Panc1 (cell line): ENCODE measurements at regions not wholly inside any gene's neighbourhood (a gene's known extent, or its start where the extent isn't known, plus 50 kb on each side); places are given as distances from the start of the nearest gene placed in this dataset.
"Not testable (repeated sequence)": the region's sequence is repeated elsewhere in the genome, so short reads cannot be mapped to it uniquely, and the experiment has no call there.

Experiments
- ATAC-seq: fragments of 200-7000 bp; cut with Tn5 transposase; 2 replicates; pipeline ENCODE4 v1.9.1; 2020; ENCODE audit warnings: mild to moderate bottlenecking, moderate library complexity
- BruUV-seq: library from RNA; stranded (reverse); fragments of 400-500 nt; replicated peaks from 2 replicates; lab custom pipeline; 2021; lab: Mats Ljungman, UMichigan
- CTCF ChIA-PET: fragments of 300-600 bp; sonication (Branson Sonifier 250); formaldehyde crosslinking; loops from one replicate; lab custom pipeline; 2022; ENCODE audit warnings: antibody characterized with exemption; lab: Charles Lee
- POLR2A ChIA-PET: fragments of 300-600 bp; sonication (Branson Sonifier 250); formaldehyde crosslinking; loops from one replicate; lab custom pipeline; 2022; ENCODE audit warnings: antibody characterized with exemption; lab: Charles Lee
- DNase-seq: peaks from one replicate; pipeline ENCODE4 v3.0.0-alpha.2; 2010; ENCODE audit warnings: low read depth, low spot score
- H3K27ac ChIP-seq: 2 replicates; pipeline ENCODE4 v1.5.1; 2011; ENCODE audit warnings: mild to moderate bottlenecking, low read length, inconsistent platforms
- H3K27me3 ChIP-seq: fragments of 200-500 bp; sonication (Bioruptor generic); 2 replicates; pipeline ENCODE4 v1.6.0; 2014; ENCODE audit warnings: low read length, inconsistent platforms; ENCODE audit not compliant: control insufficient read depth, insufficient read depth
- H3K36me3 ChIP-seq: fragments of 200-500 bp; sonication (Bioruptor generic); 2 replicates; pipeline ENCODE4 v1.5.1; 2014; ENCODE audit warnings: inconsistent platforms, mild to moderate bottlenecking, low read length, moderate library complexity; ENCODE audit not compliant: control insufficient read depth, insufficient read depth
- H3K4me1 ChIP-seq: 2 replicates; pipeline ENCODE4 v1.5.1; 2011; ENCODE audit warnings: inconsistent platforms, mild to moderate bottlenecking, low read length, moderate library complexity; ENCODE audit not compliant: control insufficient read depth, insufficient read depth
- H3K4me3 ChIP-seq, 2 experiments: 2 replicates each; pipeline ENCODE4 v1.5.1; 2011 to 2012; ENCODE audit warnings: low read depth in 2 of 2, low read length in 2 of 2, mild to moderate bottlenecking in 2 of 2, inconsistent platforms in 1 of 2, moderate library complexity in 1 of 2
- H3K9me3 ChIP-seq: fragments of 200-500 bp; sonication (Bioruptor generic); 2 replicates; pipeline ENCODE4 v1.5.1; 2014; ENCODE audit warnings: low read depth, mild to moderate bottlenecking, inconsistent platforms, low read length, moderate library complexity; ENCODE audit not compliant: control insufficient read depth, insufficient read depth
- CTCF ChIP-seq: fragments of 450-650 bp; IDR thresholded peaks from 2 replicates; pipeline ENCODE4 v1.5.1; 2017; ENCODE audit warnings: mild to moderate bottlenecking
- POLR2AphosphoS5 ChIP-seq: IDR thresholded peaks from 2 replicates; pipeline ENCODE4 v1.6.1; 2012; ENCODE audit warnings: mild to moderate bottlenecking, low read depth, low read length, moderate library complexity
- REST ChIP-seq, 2 experiments: IDR thresholded peaks; 2 replicates each; pipeline ENCODE4 v1.6.1; 2011 to 2012; ENCODE audit warnings: low read depth in 2 of 2, control low read depth in 1 of 2, low read length in 1 of 2, mild to moderate bottlenecking in 1 of 2, moderate library complexity in 1 of 2; ENCODE audit not compliant: insufficient read depth in 1 of 2
- SIN3A ChIP-seq: IDR thresholded peaks from 2 replicates; pipeline ENCODE4 v1.6.1; 2012; ENCODE audit warnings: low read depth, mild to moderate bottlenecking, low read length, moderate library complexity, borderline replicate concordance; ENCODE audit not compliant: insufficient read depth
- TCF7L2 ChIP-seq: IDR thresholded peaks from 2 replicates; pipeline ENCODE4 v1.6.1; 2011; ENCODE audit warnings: mild to moderate bottlenecking, low read depth, low read length, inconsistent platforms
- in situ Hi-C: cut with HindIII; loops from 2 replicates; pipeline ENCODE4 v1.10.0; 2016; ENCODE audit warnings: low sequenced_read_pairs, low pct_unique_long_range_greater_than_20kb
- intact Hi-C: fragments of 100-400 bp; cut with micrococcal nuclease; formaldehyde crosslinking; loops from one replicate; pipeline ENCODE4 v1.10.0; 2022; ENCODE audit not compliant: unreplicated experiment

DNA sequence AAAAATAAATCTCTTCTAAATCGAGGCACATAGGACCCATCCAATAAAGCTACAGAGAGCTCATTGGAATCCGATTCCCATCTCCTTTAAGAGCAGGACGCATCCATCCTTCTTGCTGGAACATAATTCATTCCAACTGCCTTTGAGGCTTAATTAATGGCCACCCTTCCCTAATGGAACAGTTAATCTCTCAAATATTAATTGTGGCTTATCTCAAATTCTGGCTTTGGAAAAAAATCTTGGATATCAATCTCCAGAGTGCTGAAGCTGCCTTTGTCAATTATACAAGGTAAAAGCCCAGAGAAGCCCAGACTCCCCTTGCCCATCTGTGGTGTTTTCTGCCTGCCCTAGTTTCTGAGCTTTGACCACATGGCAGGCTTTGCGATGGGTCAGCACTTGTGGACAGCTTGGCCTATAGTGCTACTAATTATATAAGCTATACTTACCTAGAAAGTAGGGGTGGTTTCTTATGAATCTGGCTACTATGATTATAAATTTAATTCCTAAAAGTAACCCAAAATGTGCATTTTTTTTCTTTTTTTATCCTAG, 246.3 kb downstream of the NUAK1 start:
- no peak for DNase-seq
- no TSS peak for BruUV-seq
- no peaks in the 10 kb centered on the region for H3K27me3 ChIP-seq
- in situ Hi-C loops (no loop called here), intact Hi-C loops (no loop called here)
- no peaks in the 10 kb centered on the region for H3K9me3 ChIP-seq
- ChIA-PET POLR2A (no interaction called here), CTCF (no interaction called here)
- TF ChIP-seq TCF7L2 (no peak), SIN3A (no peak), POLR2AphosphoS5 (no peak), CTCF (no peak), REST (IDR thresholded peaks at IDR 0.05; ENCODE audit: insufficient read depth in 1 of 2, low read depth in 2 of 2, low read length in 1 of 2) (no peak)
- no peaks in the 10 kb centered on the region for H3K4me1 ChIP-seq
- no peaks in the 10 kb centered on the region for H3K36me3 ChIP-seq
- H3K4me3 ChIP-seq, result no peak overlapping the region
- H3K27ac ChIP-seq, result no peak overlapping the region
- ATAC-seq, result no peak

DNA sequence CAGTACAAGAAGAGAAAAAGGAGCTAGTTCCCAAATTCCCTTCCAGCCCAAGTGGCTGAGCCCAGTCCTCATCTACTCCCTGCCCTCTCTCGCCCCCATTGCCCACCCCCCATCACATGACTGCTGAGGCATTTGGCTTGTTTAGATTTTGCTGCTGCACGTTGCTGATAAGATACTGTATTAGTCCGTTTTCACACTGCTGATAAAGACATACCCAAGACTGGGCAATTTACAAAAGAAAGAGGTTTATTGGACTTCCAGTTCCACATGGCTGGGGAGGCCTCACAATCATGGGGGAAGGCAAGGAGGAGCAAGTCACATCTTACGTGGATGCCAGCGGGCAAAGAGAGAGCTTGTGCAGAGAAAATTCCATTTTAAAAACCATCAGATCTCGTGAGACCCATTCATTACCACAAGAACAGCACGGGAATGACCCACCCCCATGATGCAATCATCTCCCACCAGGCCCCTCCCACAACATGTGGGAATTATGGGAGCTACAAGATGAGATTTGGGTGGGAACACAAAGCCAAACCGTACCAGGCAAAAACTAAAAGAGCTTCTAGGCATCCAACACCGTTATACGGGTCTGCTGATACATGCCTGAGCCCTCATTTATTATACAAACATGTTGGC, 243.4 kb downstream of the NUAK1 start:
- POLR2A ChIA-PET, H3K27me3 ChIP-seq, H3K4me1 ChIP-seq, intact Hi-C loops, ATAC-seq, H3K36me3 ChIP-seq, BruUV-seq, in situ Hi-C loops, H3K4me3 ChIP-seq, CTCF ChIA-PET, H3K9me3 ChIP-seq, H3K27ac ChIP-seq, DNase-seq: not testable (repeated sequence)

- in situ Hi-C loops (no loop called here), intact Hi-C loops (no loop called here)
- Histone ChIP-seq H3K27me3 (no peaks in the 10 kb centered on the region), H3K4me3 (no peak overlapping the region), H3K4me1 (no peaks in the 10 kb centered on the region), H3K27ac (no peak overlapping the region), H3K9me3 (no peaks in the 10 kb centered on the region), H3K36me3 (no peaks in the 10 kb centered on the region)
- no TSS peak for BruUV-seq
- POLR2A ChIA-PET, result no interaction called here
- no peak for ATAC-seq
- DNase-seq, result no peak
- TF ChIP-seq REST (IDR thresholded peaks at IDR 0.05; ENCODE audit: insufficient read depth in 1 of 2, low read depth in 2 of 2, low read length in 1 of 2) (no peak), CTCF (no peak)
- CTCF ChIA-PET, result no interaction called here
Measured at GRCh38 chr12:105897311-105897725, 241.4 kb downstream of the NUAK1 start.
